ENCODE measurements at regions not wholly inside any gene's neighbourhood (a gene's known extent, or its start where the extent isn't known, plus 50 kb on each side); places are given as distances from the start of the nearest gene placed in this dataset.

- Mint-ChIP-seq H3K27ac (ENCODE audit: unreplicated experiment) (no peak overlapping the region), H3K27me3 (ENCODE audit: low read depth) (no peaks in the 10 kb centered on the region), H3K4me1 (no peaks in the 10 kb centered on the region), H3K36me3 (ENCODE audit: low read depth) (no peaks in the 10 kb centered on the region), H3K4me3 (no peak overlapping the region), H3K9me3 (peaks cover 2% of the 10 kb centered on the region)
- TF ChIP-seq, protein P1, sequence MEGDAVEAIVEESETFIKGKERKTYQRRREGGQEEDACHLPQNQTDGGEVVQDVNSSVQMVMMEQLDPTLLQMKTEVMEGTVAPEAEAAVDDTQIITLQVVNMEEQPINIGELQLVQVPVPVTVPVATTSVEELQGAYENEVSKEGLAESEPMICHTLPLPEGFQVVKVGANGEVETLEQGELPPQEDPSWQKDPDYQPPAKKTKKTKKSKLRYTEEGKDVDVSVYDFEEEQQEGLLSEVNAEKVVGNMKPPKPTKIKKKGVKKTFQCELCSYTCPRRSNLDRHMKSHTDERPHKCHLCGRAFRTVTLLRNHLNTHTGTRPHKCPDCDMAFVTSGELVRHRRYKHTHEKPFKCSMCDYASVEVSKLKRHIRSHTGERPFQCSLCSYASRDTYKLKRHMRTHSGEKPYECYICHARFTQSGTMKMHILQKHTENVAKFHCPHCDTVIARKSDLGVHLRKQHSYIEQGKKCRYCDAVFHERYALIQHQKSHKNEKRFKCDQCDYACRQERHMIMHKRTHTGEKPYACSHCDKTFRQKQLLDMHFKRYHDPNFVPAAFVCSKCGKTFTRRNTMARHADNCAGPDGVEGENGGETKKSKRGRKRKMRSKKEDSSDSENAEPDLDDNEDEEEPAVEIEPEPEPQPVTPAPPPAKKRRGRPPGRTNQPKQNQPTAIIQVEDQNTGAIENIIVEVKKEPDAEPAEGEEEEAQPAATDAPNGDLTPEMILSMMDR (conservative IDR thresholded peaks at IDR 0.05), result no peak
- no peak for DNase-seq (ENCODE audit: low read depth, low spot score)
Measured at GRCh38 chr4:162894387-162894786, 272.3 kb downstream of the NAF1 start.

- no peaks in the 10 kb centered on the region for H3K27me3 Mint-ChIP-seq (ENCODE audit: low read depth)
- no peak overlapping the region for H3K27ac Mint-ChIP-seq (ENCODE audit: unreplicated experiment)
- H3K36me3 Mint-ChIP-seq (ENCODE audit: low read depth), result no peaks in the 10 kb centered on the region
- H3K4me3 Mint-ChIP-seq, result no peak overlapping the region
- TF ChIP-seq, protein P1 (conservative IDR thresholded peaks at IDR 0.05), result no peak
- DNase-seq (ENCODE audit: low read depth, low spot score), result no peak
- H3K9me3 Mint-ChIP-seq, result peaks cover 2% of the 10 kb centered on the region
- H3K4me1 Mint-ChIP-seq, result no peaks in the 10 kb centered on the region
Measured at GRCh38 chr4:162891788-162892707, 274.6 kb downstream of the NAF1 start.

GRCh38 chr4:162878096-162878495 is 288.6 kb downstream of the NAF1 start:
- Mint-ChIP-seq H3K4me3 (no peak overlapping the region), H3K27me3 (ENCODE audit: low read depth) (no peaks in the 10 kb centered on the region), H3K27ac (ENCODE audit: unreplicated experiment) (no peak overlapping the region), H3K4me1 (no peaks in the 10 kb centered on the region), H3K9me3 (peaks cover 4% of the 10 kb centered on the region), H3K36me3 (ENCODE audit: low read depth) (no peaks in the 10 kb centered on the region)
- TF ChIP-seq, protein P1 (conservative IDR thresholded peaks at IDR 0.05), result no peak
- DNase-seq (ENCODE audit: low read depth, low spot score), result no peak

- no peaks in the 10 kb centered on the region for H3K36me3 Mint-ChIP-seq (ENCODE audit: low read depth)
- H3K27me3 Mint-ChIP-seq (ENCODE audit: low read depth), result no peaks in the 10 kb centered on the region
- TF ChIP-seq, protein P1 (conservative IDR thresholded peaks at IDR 0.05), result no peak
- peaks cover 4% of the 10 kb centered on the region for H3K9me3 Mint-ChIP-seq
- no peaks in the 10 kb centered on the region for H3K4me1 Mint-ChIP-seq
- no peak overlapping the region for H3K27ac Mint-ChIP-seq (ENCODE audit: unreplicated experiment)
- DNase-seq (ENCODE audit: low read depth, low spot score), result no peak
- no peak overlapping the region for H3K4me3 Mint-ChIP-seq
Measured at GRCh38 chr4:162874748-162875147, 291.9 kb downstream of the NAF1 start.

GRCh38 chr4:162871990-162872389 is 294.7 kb downstream of the NAF1 start:
- no peaks in the 10 kb centered on the region for H3K4me1 Mint-ChIP-seq

More at GRCh38 chr4:162871990-162872389, 294.7 kb downstream of the NAF1 start:
- Mint-ChIP-seq H3K27ac (ENCODE audit: unreplicated experiment) (no peak overlapping the region), H3K4me3 (no peak overlapping the region), H3K27me3 (ENCODE audit: low read depth) (no peaks in the 10 kb centered on the region), H3K9me3 (peaks cover 4% of the 10 kb centered on the region), H3K36me3 (ENCODE audit: low read depth) (no peaks in the 10 kb centered on the region)
- DNase-seq (ENCODE audit: low read depth, low spot score), result no peak
- TF ChIP-seq, protein P1 (conservative IDR thresholded peaks at IDR 0.05), result no peak
